GM21825 (cell line): ENCODE measurements at regions not wholly inside any gene's neighbourhood (a gene's known extent, or its start where the extent isn't known, plus 50 kb on each side); places are given as distances from the start of the nearest gene placed in this dataset.
"Not testable (repeated sequence)": the region's sequence is repeated elsewhere in the genome, so short reads cannot be mapped to it uniquely, and the experiment has no call there.

Experiments
- ATAC-seq: cut with Tn5 transposase; IDR thresholded peaks from one replicate; pipeline ENCODE4 v1.9.1; 2021; ENCODE audit warnings: mild to moderate bottlenecking, moderate library complexity; ENCODE audit not compliant: unreplicated experiment

- no peak for ATAC-seq
Observed at GRCh38 chrX:20718592-20719380, 452.1 kb upstream of the RPS6KA3 start.

GRCh38 chrX:20715176-20715575, 448.5 kb upstream of the RPS6KA3 start:
- ATAC-seq: no peak

GRCh38 chrX:20712811-20713210, 446.1 kb upstream of the RPS6KA3 start:
- no peak for ATAC-seq

GRCh38 chrX:20711366-20711765, 444.7 kb upstream of the RPS6KA3 start:
- no peak for ATAC-seq

- no peak for ATAC-seq
Observed at GRCh38 chrX:20693078-20693477, 426.4 kb upstream of the RPS6KA3 start.

GRCh38 chrX:20686256-20686655, 419.5 kb upstream of the RPS6KA3 start:
- ATAC-seq: no peak

GRCh38 chrX:20685652-20686051, 418.9 kb upstream of the RPS6KA3 start:
- no peak for ATAC-seq

- no peak for ATAC-seq
Observed at GRCh38 chrX:20681683-20682082, 415.0 kb upstream of the RPS6KA3 start.

- no peak for ATAC-seq
Observed at GRCh38 chrX:20680998-20681397, 414.3 kb upstream of the RPS6KA3 start.

GRCh38 chrX:20672476-20672875, 405.8 kb upstream of the RPS6KA3 start:
- no peak for ATAC-seq

- not testable (repeated sequence) for ATAC-seq
Observed at GRCh38 chrX:20671746-20672145, 405.0 kb upstream of the RPS6KA3 start.

GRCh38 chrX:20670611-20671010, 403.9 kb upstream of the RPS6KA3 start:
- no peak for ATAC-seq

- no peak for ATAC-seq
Observed at GRCh38 chrX:20668550-20668949, 401.8 kb upstream of the RPS6KA3 start.

- ATAC-seq: no peak
Observed at GRCh38 chrX:20666331-20666730, 399.6 kb upstream of the RPS6KA3 start.

GRCh38 chrX:20665481-20665880, 398.8 kb upstream of the RPS6KA3 start:
- ATAC-seq: no peak

GRCh38 chrX:20664774-20665173, 398.1 kb upstream of the RPS6KA3 start:
- no peak for ATAC-seq

GRCh38 chrX:20664131-20664530, 397.4 kb upstream of the RPS6KA3 start:
- no peak for ATAC-seq

- no peak for ATAC-seq
Observed at GRCh38 chrX:20663336-20663735, 396.6 kb upstream of the RPS6KA3 start.

GRCh38 chrX:20656721-20657120, 390.0 kb upstream of the RPS6KA3 start:
- no peak for ATAC-seq

- no peak for ATAC-seq
Observed at GRCh38 chrX:20654596-20655106, 387.9 kb upstream of the RPS6KA3 start.

GRCh38 chrX:20653070-20653469, 386.4 kb upstream of the RPS6KA3 start:
- ATAC-seq: no peak

- ATAC-seq: no peak
Observed at GRCh38 chrX:20641954-20642353, 375.2 kb upstream of the RPS6KA3 start.

GRCh38 chrX:20639115-20639514, 372.4 kb upstream of the RPS6KA3 start:
- ATAC-seq: no peak
